NCI-H2029 (cell line): ENCODE measurements at regions not wholly inside any gene's neighbourhood (a gene's known extent, or its start where the extent isn't known, plus 50 kb on each side); places are given as distances from the start of the nearest gene placed in this dataset.

Experiments used
- DNase-seq: peaks from one replicate; lab custom pipeline; 2025; lab: John Stamatoyannopoulos, UW

DNA sequence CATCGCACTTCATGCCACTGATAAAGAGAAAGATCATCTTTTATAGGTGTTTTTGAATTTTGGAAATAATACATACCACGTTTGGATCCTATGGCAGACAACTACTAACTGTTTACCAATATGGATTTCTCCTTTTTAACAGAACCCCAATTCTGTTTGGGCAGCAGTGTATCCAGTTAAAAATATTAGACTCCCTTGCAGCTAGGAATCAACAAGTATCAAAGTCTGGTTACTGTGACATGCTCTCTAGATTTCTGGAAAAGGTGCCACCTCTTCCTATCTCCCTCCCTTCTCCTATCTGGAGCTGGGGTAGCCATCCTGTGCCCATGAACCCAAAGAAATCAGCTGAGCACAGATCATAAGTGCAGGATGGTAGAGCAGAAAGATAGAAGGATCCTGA lies 54.1 kb upstream of the DTNBP1 start:
- DNase-seq = no peak

DNA sequence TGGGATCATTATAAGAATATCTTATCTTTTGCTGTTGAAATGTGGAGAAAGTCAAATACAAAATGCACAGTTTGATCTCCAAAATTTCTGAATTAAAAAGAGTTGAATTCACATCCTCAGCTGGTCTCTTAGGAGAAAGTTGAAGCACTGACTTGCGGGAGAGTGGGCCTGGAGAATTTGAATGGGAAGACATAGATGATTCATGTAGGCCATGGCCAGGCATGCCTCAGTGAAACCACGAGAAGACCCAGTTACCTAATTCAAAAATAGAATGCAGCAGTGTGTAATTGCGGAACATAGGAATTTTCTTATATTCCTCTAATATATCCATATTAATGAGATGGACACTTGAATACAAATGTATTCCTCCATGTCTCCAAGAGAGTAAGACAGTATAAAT lies 53.0 kb upstream of the DTNBP1 start:
- DNase-seq = no peak

GRCh38 chr6:15715060-15715459 lies 52.2 kb upstream of the DTNBP1 start:
- DNase-seq = no peak

DNA sequence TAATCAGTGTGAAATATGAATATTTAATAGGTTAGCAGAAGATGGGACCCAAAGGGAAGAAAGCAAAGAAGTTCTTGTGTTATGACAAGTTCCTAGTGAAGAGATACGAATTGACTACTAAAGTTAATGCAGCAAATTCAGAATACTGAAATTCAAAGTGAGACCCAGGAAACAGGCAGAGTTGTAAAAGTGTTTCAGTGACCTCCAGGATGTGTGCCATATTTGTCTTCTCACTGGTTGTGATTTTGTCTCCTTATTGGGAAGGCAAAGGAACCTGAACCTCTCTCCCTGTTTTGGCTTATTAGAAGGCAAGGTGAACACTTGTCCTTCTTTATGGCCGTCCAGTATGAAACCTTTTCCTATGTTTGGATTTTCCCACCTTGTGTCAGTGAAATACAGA lies 51.8 kb upstream of the DTNBP1 start:
- no peak for DNase-seq

- no peak for DNase-seq
Observed at GRCh38 chr6:15713325-15713724, 50.5 kb upstream of the DTNBP1 start.

DNA sequence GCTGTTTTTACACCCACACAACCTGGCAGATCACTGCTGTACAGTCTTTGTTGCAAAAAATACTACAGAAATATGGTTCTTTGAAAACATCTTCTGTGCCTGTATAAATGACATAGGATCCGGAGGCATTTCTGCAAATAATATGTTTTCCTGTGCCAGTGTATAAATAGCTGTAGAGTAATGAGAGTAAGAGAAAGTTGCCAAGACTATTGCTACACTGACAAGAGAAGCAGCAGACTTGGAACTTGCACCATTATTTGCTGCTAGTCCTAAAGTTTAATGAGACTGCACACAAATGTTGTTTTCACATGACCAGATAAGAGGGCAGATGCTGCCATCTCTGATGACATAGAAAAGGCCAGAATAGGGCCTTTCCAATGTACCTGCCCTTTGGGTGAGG lies 50.0 kb upstream of the DTNBP1 start:
- DNase-seq = no peak
